Coronary artery (tissue), 2 donors: ENCODE measurements at regions not wholly inside any gene's neighbourhood (a gene's known extent, or its start where the extent isn't known, plus 50 kb on each side); places are given as distances from the start of the nearest gene placed in this dataset.

Experiments used
- DNase-seq: peaks from one replicate; pipeline ENCODE4 v3.0.0-alpha.2; 2017; ENCODE audit warnings: low spot score
- H3K27ac ChIP-seq, 2 donors: fragments of 200-600 bp; sonication (generic); one replicate each; pipeline ENCODE4 v1.5.1; 2016 to 2019
- H3K4me3 ChIP-seq: fragments of 200-600 bp; sonication (generic); 2 replicates; pipeline ENCODE4 v1.5.1; 2016; ENCODE audit warnings: mild to moderate bottlenecking, moderate library complexity
- CTCF ChIP-seq: fragments of 200-600 bp; sonication (generic); IDR thresholded peaks from one replicate; pipeline ENCODE4 v1.5.1; 2019; ENCODE audit warnings: antibody characterized with exemption

DNA sequence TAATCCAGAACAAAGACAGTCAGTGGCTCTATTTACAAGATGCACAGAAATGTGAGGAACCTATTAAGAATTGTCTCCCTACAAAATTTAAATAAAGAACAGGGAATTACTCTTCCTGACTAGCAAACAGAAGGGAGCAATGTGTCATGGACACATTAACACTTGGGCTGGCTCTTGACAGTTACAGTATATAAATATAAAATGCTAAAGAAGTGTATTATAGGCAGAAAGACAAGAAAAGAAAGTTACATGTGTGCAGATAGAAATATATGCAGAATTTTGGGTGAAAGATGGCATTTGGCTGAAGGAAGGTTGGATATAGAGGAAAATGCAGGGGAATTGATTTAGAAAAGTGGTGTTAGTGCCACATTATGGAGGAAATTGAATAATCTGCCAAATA, 2257.1 kb upstream of the ACO1 start:
- Histone ChIP-seq H3K27ac (no peak overlapping the region), H3K4me3 (no peak overlapping the region)
- TF ChIP-seq CTCF = no peak
- DNase-seq = no peak

GRCh38 chr9:30140407-30140806, 2244.0 kb upstream of the ACO1 start:
- H3K4me3 ChIP-seq = no peak overlapping the region
- no peak for TF ChIP-seq CTCF
- no peak overlapping the region for H3K27ac ChIP-seq
- no peak for DNase-seq

DNA sequence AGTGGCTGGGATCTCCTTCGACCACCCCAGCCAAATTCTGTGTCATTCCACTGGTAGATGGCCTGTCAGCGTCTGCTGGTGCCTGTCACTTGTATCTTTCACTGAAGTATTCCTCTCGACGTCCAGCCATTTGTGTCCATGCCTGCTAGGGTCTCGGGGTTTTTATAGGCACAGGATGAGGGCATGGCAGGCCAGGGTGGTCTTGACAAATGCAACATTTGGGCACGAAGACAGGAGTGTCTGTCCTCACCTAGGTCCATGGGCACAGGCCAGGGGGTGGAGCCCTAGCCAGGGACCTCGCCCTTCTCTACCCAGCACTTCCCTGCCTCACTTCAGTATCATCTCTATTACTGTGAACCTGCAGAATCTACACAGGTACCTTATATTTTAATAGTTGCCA, 2223.9 kb upstream of the ACO1 start:
- H3K4me3 ChIP-seq = no peak overlapping the region
- no peak for TF ChIP-seq CTCF
- no peak for DNase-seq
- no peak overlapping the region for H3K27ac ChIP-seq

- no peak for DNase-seq
- no peak overlapping the region for H3K27ac ChIP-seq
- TF ChIP-seq CTCF = no peak
- no peak overlapping the region for H3K4me3 ChIP-seq
Measured at GRCh38 chr9:30172206-30172605, 2212.2 kb upstream of the ACO1 start.

DNA sequence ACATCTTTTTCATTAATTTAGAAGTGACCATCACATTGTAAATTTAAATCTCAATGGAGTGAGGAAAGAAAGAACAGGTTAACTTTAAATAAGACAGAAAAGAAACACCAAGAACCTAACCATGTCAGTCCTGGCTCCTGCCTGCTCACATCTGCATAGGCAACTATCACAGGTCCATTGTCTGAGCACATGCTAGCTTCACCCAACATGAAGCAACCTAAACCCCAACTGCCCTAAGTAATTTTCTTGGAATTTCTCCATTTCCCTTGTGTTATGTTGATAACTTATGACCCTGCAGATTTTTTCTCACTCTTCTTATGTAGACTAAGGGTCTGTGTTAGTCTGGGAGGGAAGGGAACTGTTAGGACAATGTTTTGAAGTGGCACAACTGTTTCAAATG, 2205.8 kb upstream of the ACO1 start:
- Histone ChIP-seq H3K4me3 (no peak overlapping the region), H3K27ac (no peak overlapping the region)
- no peak for DNase-seq
- TF ChIP-seq CTCF = no peak

DNA sequence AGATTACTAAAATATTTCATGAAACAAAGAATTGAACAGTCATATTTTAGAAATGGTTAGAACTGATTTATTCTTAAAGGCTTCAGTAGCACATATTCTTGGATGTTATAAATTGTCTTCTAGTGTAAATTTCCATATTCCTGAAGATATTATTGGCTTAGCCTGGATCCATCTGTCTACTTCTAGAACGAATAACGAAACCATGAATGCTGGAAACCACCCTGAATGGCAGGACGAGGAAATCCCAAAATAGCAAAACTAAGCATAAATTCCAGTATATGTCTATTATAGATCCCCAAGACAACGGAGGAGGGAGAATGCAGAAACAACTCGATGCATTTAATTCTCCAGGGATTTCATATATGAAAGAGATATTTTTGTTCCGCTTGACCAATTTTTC, 2191.0 kb upstream of the ACO1 start:
- Histone ChIP-seq H3K4me3 (no peak overlapping the region), H3K27ac (no peak overlapping the region)
- no peak for TF ChIP-seq CTCF
- DNase-seq = no peak

DNA sequence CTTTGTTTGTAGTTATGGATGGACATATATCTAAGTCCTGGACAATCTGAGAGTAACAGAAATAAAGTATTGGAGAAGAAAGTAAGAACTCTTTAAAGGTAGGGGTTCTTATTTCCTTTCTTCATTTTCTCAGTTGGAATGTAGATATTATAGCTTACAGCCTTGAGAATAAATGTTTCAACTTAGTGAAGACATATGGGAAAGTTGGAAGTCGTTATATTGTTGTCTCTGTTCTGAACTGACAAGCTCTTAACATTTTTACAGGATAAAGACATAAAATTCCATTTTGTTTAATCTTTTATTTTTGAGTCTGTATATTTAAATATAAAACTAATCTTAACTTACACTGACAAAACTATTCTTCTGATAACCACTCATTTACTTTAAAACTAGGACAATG, 2187.5 kb upstream of the ACO1 start:
- TF ChIP-seq CTCF = no peak
- H3K27ac ChIP-seq = no peak overlapping the region

More for the DNA sequence above, 2187.5 kb upstream of the ACO1 start:
- no peak overlapping the region for H3K4me3 ChIP-seq
- no peak for DNase-seq
